ENCODE measurements at regions not wholly inside any gene's neighbourhood (a gene's known extent, or its start where the extent isn't known, plus 50 kb on each side); places are given as distances from the start of the nearest gene placed in this dataset.
"Not testable (repeated sequence)": the region's sequence is repeated elsewhere in the genome, so short reads cannot be mapped to it uniquely, and the experiment has no call there.

DNA sequence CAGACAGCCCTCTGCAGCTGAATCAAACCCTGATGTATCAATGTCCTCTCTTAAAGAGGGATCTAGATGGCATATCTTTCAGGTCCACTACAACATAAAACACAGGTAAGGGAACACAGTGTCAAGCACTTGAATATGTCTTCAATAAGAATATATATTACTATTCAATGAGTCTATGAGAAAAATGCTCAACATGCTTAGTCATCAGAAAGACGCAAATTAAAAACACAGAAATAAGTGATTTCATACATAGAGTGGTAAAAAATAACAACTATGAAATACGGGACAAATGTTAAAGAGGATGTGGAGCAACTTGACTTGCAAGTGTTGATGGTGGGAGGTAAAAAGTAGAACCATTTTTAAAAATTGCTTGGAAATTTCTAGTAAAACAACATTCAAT is 544.6 kb upstream of the HS3ST1 start:
- H3K4me3 ChIP-seq (ENCODE audit: low read depth, low read length), result no peak overlapping the region
- DNase-seq (ENCODE audit: low read depth), result no peak
- TF ChIP-seq, protein P1, sequence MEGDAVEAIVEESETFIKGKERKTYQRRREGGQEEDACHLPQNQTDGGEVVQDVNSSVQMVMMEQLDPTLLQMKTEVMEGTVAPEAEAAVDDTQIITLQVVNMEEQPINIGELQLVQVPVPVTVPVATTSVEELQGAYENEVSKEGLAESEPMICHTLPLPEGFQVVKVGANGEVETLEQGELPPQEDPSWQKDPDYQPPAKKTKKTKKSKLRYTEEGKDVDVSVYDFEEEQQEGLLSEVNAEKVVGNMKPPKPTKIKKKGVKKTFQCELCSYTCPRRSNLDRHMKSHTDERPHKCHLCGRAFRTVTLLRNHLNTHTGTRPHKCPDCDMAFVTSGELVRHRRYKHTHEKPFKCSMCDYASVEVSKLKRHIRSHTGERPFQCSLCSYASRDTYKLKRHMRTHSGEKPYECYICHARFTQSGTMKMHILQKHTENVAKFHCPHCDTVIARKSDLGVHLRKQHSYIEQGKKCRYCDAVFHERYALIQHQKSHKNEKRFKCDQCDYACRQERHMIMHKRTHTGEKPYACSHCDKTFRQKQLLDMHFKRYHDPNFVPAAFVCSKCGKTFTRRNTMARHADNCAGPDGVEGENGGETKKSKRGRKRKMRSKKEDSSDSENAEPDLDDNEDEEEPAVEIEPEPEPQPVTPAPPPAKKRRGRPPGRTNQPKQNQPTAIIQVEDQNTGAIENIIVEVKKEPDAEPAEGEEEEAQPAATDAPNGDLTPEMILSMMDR (IDR thresholded peaks at IDR 0.05; ENCODE audit: low read depth, low read length, missing control alignments), result no peak

DNA sequence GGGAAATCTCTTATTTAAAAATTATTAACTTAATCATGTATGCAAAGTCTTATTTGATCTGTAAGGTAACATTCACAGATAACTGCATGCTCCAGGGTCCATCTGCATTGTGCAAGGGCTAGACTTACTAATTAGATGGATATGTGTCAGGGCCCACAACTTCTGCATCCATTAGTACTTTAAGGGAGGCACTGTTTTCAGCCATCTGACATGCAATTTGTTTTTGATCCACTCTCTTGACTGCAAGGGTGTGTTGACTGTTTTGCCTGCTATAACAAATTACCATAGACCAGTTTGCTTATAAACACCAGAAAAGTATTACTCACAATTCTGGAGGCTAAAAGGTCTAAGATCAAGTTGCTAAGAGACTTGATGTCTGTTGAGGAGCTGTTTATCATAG is 542.1 kb upstream of the HS3ST1 start:
- no peak for DNase-seq (ENCODE audit: low read depth)
- no peak overlapping the region for H3K4me3 ChIP-seq (ENCODE audit: low read depth, low read length)
- TF ChIP-seq, protein P1 (IDR thresholded peaks at IDR 0.05; ENCODE audit: low read depth, low read length, missing control alignments), result no peak

DNA sequence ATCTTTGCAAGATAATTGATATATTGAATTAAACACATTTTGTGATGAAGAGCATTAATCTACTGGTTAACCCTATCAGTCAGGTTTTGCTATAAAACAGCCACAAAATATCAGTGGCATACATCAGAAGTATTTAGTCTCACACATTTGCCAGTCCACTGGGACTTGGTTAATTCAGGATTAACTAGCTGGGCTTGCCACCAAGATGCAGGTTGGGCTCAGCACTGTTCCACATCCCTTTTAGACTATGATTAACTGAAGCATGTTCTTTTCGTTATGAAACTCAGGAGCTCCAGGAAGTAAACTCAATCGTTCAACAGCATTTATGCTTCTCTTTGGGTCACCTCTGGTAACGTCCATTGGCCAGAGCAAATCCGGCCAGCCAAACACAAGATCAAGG is 538.1 kb upstream of the HS3ST1 start:
- DNase-seq (ENCODE audit: low read depth), result no peak
- H3K4me3 ChIP-seq (ENCODE audit: low read depth, low read length), result no peak overlapping the region
- TF ChIP-seq, protein P1 (IDR thresholded peaks at IDR 0.05; ENCODE audit: low read depth, low read length, missing control alignments), result no peak

DNA sequence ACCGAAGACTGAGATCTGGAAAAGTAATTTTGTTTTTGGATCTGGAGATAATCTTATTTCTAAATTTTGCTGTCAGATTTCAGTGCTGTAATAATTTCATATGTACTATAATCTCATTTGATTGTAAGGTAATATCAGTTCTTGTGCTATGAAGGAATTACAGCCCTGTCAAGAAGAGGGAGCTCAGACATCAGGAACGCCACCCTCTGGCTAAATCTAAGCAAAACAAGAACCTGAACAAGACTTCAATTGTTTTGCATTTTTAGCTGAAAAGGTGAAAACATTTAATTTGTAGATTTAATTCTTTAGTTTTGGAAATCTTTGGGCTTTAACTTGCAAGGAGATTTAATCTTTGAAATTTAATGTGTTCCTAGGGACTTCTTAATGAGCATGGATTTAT is 525.4 kb upstream of the HS3ST1 start:
- TF ChIP-seq, protein P1 (IDR thresholded peaks at IDR 0.05; ENCODE audit: low read depth, low read length, missing control alignments), result peak; percentile 13
- no peak for DNase-seq (ENCODE audit: low read depth)
- no peak overlapping the region for H3K4me3 ChIP-seq (ENCODE audit: low read depth, low read length)

DNA sequence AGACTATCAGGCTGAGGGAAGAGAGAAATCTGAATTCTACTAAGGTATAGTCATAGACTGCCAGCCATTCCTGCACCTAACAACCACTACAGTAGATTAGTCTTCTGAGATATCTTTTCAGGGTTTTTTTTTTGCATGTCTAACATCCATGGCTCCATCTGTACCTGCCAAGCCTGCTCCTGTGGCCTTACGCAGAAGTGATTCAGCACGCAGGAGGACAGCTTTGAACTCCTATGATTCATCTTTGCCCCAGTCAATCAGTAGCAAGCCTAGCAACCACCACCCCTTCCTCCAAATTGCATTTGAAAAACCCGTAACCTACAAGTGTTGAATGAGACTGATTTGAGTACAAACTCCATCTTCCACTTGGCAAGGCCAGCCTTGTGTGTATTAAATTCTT is 520.7 kb upstream of the HS3ST1 start:
- H3K4me3 ChIP-seq (ENCODE audit: low read depth, low read length), result no peak overlapping the region
- DNase-seq (ENCODE audit: low read depth), result no peak
- TF ChIP-seq, protein P1 (IDR thresholded peaks at IDR 0.05; ENCODE audit: low read depth, low read length, missing control alignments), result no peak

DNA sequence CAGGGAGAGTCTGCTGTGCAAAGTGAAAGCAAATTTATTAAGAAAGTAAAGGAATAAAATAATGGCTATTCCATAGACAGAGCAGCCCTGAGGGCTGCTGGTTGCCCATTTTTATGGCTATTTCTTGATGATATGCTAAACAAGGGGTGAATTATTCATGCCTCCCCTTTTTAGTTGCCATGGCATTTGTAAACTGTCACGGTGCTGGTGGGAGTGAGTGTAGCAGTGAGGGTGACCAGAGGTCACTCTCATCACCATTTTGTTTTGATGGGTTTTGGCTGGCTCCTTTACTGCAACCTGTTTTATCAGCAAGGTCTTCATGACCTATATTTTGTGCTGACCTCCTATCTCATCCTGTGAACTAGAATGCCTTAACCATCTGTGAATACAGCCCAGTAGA is 518.9 kb upstream of the HS3ST1 start:
- DNase-seq (ENCODE audit: low read depth); H3K4me3 ChIP-seq (ENCODE audit: low read depth, low read length): not testable (repeated sequence)

DNA sequence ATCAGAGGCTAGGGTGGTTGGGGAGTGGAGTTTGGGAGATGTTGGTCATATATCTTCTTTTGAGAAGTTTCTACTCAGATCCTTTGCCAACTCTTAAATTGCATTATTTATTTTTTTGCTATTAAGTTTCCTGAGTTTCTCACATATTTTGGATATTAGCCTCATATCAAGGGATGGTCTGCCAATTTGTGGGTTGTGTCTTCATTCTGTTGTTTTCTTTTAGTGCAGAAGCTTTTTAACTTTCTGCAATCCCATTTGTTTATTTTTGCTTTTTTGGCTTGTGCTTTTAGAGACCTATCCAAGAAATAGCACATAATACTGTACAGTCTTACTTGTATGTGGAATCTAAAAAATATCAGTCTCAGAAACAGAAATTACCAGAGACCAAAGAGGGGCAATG is 509.2 kb upstream of the HS3ST1 start:
- TF ChIP-seq, protein P1 (IDR thresholded peaks at IDR 0.05; ENCODE audit: low read depth, low read length, missing control alignments), result no peak
- no peak overlapping the region for H3K4me3 ChIP-seq (ENCODE audit: low read depth, low read length)
- no peak for DNase-seq (ENCODE audit: low read depth)

Measured in GM12864 (cell line).